ENCODE measurements at regions not wholly inside any gene's neighbourhood (a gene's known extent, or its start where the extent isn't known, plus 50 kb on each side); places are given as distances from the start of the nearest gene placed in this dataset.

- DNase-seq = no peak
Observed at GRCh38 chr1:82923931-82924330, 1075.0 kb downstream of the TTLL7 start.

- no peak for DNase-seq
Observed at GRCh38 chr1:82921759-82922158, 1077.2 kb downstream of the TTLL7 start.

GRCh38 chr1:82920418-82921248 is 1078.3 kb downstream of the TTLL7 start:
- DNase-seq = no peak

GRCh38 chr1:82919837-82920236 is 1079.1 kb downstream of the TTLL7 start:
- DNase-seq = no peak

GRCh38 chr1:82907313-82907712 is 1091.6 kb downstream of the TTLL7 start:
- DNase-seq = no peak

GRCh38 chr1:82903626-82904025 is 1095.3 kb downstream of the TTLL7 start:
- DNase-seq = no peak

GRCh38 chr1:82901561-82901960 is 1097.4 kb downstream of the TTLL7 start:
- no peak for DNase-seq

- no peak for DNase-seq
Observed at GRCh38 chr1:82901118-82901517, 1097.8 kb downstream of the TTLL7 start.

GRCh38 chr1:82899017-82899416 is 1098.3 kb downstream of the ADGRL2 start:
- DNase-seq = no peak

GRCh38 chr1:82897549-82897948 is 1096.8 kb downstream of the ADGRL2 start:
- DNase-seq = no peak

GRCh38 chr1:82896036-82896435 is 1095.3 kb downstream of the ADGRL2 start:
- DNase-seq = no peak

GRCh38 chr1:82894635-82895034 is 1093.9 kb downstream of the ADGRL2 start:
- DNase-seq = no peak

- no peak for DNase-seq
Observed at GRCh38 chr1:82893712-82894470, 1093.2 kb downstream of the ADGRL2 start.

GRCh38 chr1:82880506-82880905 is 1079.8 kb downstream of the ADGRL2 start:
- no peak for DNase-seq

- DNase-seq = no peak
Observed at GRCh38 chr1:82879701-82880305, 1079.1 kb downstream of the ADGRL2 start.

- no peak for DNase-seq
Observed at GRCh38 chr1:82875170-82875569, 1074.4 kb downstream of the ADGRL2 start.

- no peak for DNase-seq
Observed at GRCh38 chr1:82874041-82874440, 1073.3 kb downstream of the ADGRL2 start.

- no peak for DNase-seq
Observed at GRCh38 chr1:82870332-82870731, 1069.6 kb downstream of the ADGRL2 start.

GRCh38 chr1:82867781-82868180 is 1067.0 kb downstream of the ADGRL2 start:
- DNase-seq = no peak

GRCh38 chr1:82861749-82862148 is 1061.0 kb downstream of the ADGRL2 start:
- DNase-seq = no peak

- DNase-seq = no peak
Observed at GRCh38 chr1:82858031-82858430, 1057.3 kb downstream of the ADGRL2 start.

- no peak for DNase-seq
Observed at GRCh38 chr1:82849460-82849859, 1048.7 kb downstream of the ADGRL2 start.

GRCh38 chr1:82848043-82848442 is 1047.3 kb downstream of the ADGRL2 start:
- DNase-seq = no peak

- no peak for DNase-seq
Observed at GRCh38 chr1:82845866-82846265, 1045.1 kb downstream of the ADGRL2 start.

Measured in hematopoietic multipotent progenitor cell treated with erythropoietin and hydrocortisone succinate and interleukin-3 and kit ligand, for 8 days (in vitro differentiated cells).